GM23338 (cell line): ENCODE measurements at regions not wholly inside any gene's neighbourhood (a gene's known extent, or its start where the extent isn't known, plus 50 kb on each side); places are given as distances from the start of the nearest gene placed in this dataset.

ENCODE experiments used
- ATAC-seq: fragments of 200-7000 bp; cut with Tn5 transposase; 3 replicates; pipeline ENCODE4 v1.9.1; 2020
- DNase-seq: peaks from one replicate; pipeline ENCODE4 v3.0.0-alpha.2; 2015; ENCODE audit warnings: low spot score
- H2AFZ ChIP-seq: fragments of 200-600 bp; sonication (generic); 2 replicates; pipeline ENCODE4 v1.8.0; 2016; ENCODE audit warnings: antibody characterized with exemption, mild to moderate bottlenecking, moderate library complexity
- H3F3A ChIP-seq: fragments of 200-600 bp; sonication (generic); replicated peaks from 2 replicates; pipeline ENCODE4 v1.8.0; 2017; ENCODE audit warnings: antibody characterized with exemption, mixed run types, low read depth
- H3K27ac ChIP-seq: fragments of 200-600 bp; sonication (generic); 2 replicates; pipeline ENCODE4 v1.6.1; 2016; ENCODE audit warnings: low read depth
- H3K27me3 ChIP-seq: fragments of 200-600 bp; sonication (generic); 2 replicates; pipeline ENCODE4 v1.8.0; 2016; ENCODE audit warnings: mild to moderate bottlenecking, mixed run types, moderate library complexity; ENCODE audit not compliant: insufficient read depth
- H3K36me3 ChIP-seq: fragments of 200-600 bp; sonication (generic); 2 replicates; pipeline ENCODE4 v1.8.0; 2016; ENCODE audit warnings: mild to moderate bottlenecking; ENCODE audit not compliant: insufficient read depth
- H3K4me1 ChIP-seq: fragments of 200-600 bp; sonication (generic); 2 replicates; pipeline ENCODE4 v1.8.0; 2016; ENCODE audit warnings: mild to moderate bottlenecking, moderate library complexity; ENCODE audit not compliant: insufficient read depth
- H3K4me2 ChIP-seq: fragments of 200-600 bp; sonication (generic); 2 replicates; pipeline ENCODE4 v1.7.1; 2017; ENCODE audit warnings: mixed run types
- H3K4me3 ChIP-seq: fragments of 200-600 bp; sonication (generic); 2 replicates; pipeline ENCODE4 v1.6.1; 2016; ENCODE audit warnings: mixed run types
- H3K79me2 ChIP-seq: fragments of 200-600 bp; sonication (generic); replicated peaks from 2 replicates; pipeline ENCODE4 v1.8.0; 2017; ENCODE audit warnings: mild to moderate bottlenecking; ENCODE audit not compliant: insufficient read depth
- H3K9me2 ChIP-seq: fragments of 200-600 bp; sonication (generic); 2 replicates; pipeline ENCODE4 v1.8.0; 2017; ENCODE audit not compliant: insufficient read depth
- H4K20me1 ChIP-seq: fragments of 200-600 bp; sonication (generic); replicated peaks from 2 replicates; pipeline ENCODE4 v1.8.0; 2017; ENCODE audit warnings: mild to moderate bottlenecking; ENCODE audit not compliant: insufficient read depth
- H3K27ac Mint-ChIP-seq: 2 replicates; pipeline ENCODE4 v1.8.0; 2020; ENCODE audit warnings: inconsistent platforms, mild to moderate bottlenecking, moderate library complexity, mixed read lengths
- H3K27me3 Mint-ChIP-seq: 3 replicates; pipeline ENCODE4 v1.8.0; 2022; ENCODE audit warnings: low read depth, mild to moderate bottlenecking, moderate library complexity, mixed read lengths, inconsistent platforms; ENCODE audit not compliant: insufficient read depth, poor library complexity
- H3K36me3 Mint-ChIP-seq: 3 replicates; pipeline ENCODE4 v1.8.0; 2021; ENCODE audit warnings: low read depth, mild to moderate bottlenecking, inconsistent platforms, moderate library complexity, mixed read lengths
- H3K4me1 Mint-ChIP-seq: 3 replicates; pipeline ENCODE4 v1.8.0; 2020; ENCODE audit warnings: mild to moderate bottlenecking, inconsistent platforms, mixed read lengths
- H3K4me3 Mint-ChIP-seq: 3 replicates; pipeline ENCODE4 v1.8.0; 2021; ENCODE audit warnings: moderate library complexity, mild to moderate bottlenecking, inconsistent platforms, mixed read lengths
- H3K9me3 Mint-ChIP-seq: 3 replicates; pipeline ENCODE4 v1.8.0; 2020; ENCODE audit warnings: moderate library complexity, mild to moderate bottlenecking, inconsistent platforms, mixed read lengths
- CREB1 ChIP-seq: fragments of 250-450 bp; sonication (Bioruptor Pico); IDR thresholded peaks from 2 replicates; pipeline ENCODE4 v1.5.0; 2020; ENCODE audit warnings: low read depth, mild to moderate bottlenecking, moderate library complexity
- EZH2 ChIP-seq: fragments of 200-600 bp; sonication (generic); IDR thresholded peaks from one replicate; pipeline ENCODE4 v1.8.0; 2017; ENCODE audit warnings: antibody characterized with exemption, mild to moderate bottlenecking, low read depth; ENCODE audit not compliant: unreplicated experiment
- EZH2phosphoT487 ChIP-seq: fragments of 200-600 bp; sonication (generic); IDR thresholded peaks from one replicate; pipeline ENCODE4 v1.8.1; 2018; ENCODE audit warnings: antibody characterized with exemption; ENCODE audit not compliant: unreplicated experiment
- POLR2AphosphoS5 ChIP-seq: IDR thresholded peaks from 2 replicates; pipeline ENCODE4 v1.6.1; 2016; ENCODE audit warnings: antibody characterized with exemption, low read depth
- STAT1 ChIP-seq: IDR thresholded peaks from one replicate; pipeline ENCODE4 v1.6.1; 2016; ENCODE audit warnings: antibody characterized with exemption; ENCODE audit not compliant: unreplicated experiment
- ZNF114 ChIP-seq: fragments of 250-450 bp; sonication (Bioruptor Pico); IDR thresholded peaks from 2 replicates; pipeline ENCODE4 v1.5.0; 2020; ENCODE audit warnings: mild to moderate bottlenecking, moderate library complexity
- ZNF331 ChIP-seq: fragments of 250-450 bp; sonication (Bioruptor Pico); IDR thresholded peaks from 2 replicates; pipeline ENCODE4 v1.5.0; 2020; ENCODE audit warnings: low read depth, mild to moderate bottlenecking, moderate library complexity
- TF ChIP-seq, protein P1 (sequence below): IDR thresholded peaks from one replicate; pipeline ENCODE4 v1.6.1; 2018; ENCODE audit warnings: antibody characterized with exemption; ENCODE audit not compliant: unreplicated experiment
- TF ChIP-seq, protein P2 (sequence below): IDR thresholded peaks from 2 replicates; pipeline ENCODE4 v1.6.1; 2016; ENCODE audit warnings: antibody characterized with exemption
- TF ChIP-seq, protein P3 (sequence below), 2 experiments: fragments of 200-600 bp in 1 of 2; sonication (generic) in 1 of 2; conservative IDR thresholded peaks; 2 replicates each; pipeline versions ENCODE4 v1.5.1 to v1.6.1; 2016 to 2017; ENCODE audit warnings: antibody characterized with exemption in 2 of 2, low read depth in 2 of 2, mild to moderate bottlenecking in 2 of 2, moderate library complexity in 1 of 2

DNA sequence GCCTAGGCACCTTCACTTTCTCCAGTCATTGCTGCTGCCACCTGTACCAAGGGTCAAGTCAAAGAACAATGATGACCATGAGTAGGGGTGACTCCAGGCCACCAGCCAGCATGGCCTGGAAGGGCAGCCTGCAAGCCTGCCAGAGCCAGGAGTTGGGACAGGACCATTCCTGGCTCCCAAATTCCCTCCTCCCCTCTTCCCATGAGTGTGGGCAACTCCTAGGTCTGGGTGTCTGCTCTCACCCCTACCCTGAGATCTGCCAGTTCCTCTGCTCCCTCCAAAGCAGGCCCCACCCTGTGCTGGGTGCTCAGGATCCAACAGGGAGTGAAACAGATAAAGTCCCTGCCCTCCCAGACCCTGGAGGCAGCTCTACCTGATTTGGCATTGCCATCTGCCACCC, 125.8 kb upstream of the NANOS1 start (continued):
- no peak for TF ChIP-seq EZH2

DNA sequence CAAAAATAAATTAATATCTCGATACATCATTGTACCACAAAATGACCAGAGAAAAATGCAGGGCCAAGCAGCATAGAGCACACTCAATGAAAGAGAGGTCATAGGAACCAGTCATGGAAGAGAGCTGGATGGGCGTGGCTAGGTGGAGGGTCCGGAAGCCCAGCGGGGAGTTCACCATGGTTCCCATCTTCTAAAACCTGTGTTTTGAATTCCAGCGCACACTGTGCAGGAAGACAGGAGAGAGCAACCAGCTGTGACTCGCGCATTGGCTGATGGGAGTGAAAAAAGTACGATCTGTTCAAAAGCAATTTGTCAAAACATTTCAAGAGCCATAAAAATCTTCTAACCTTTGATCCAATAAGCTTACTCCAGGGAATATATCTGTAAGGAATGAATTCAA, 125.2 kb upstream of the NANOS1 start:
- no peak for TF ChIP-seq CREB1
- TF ChIP-seq, protein P1, sequence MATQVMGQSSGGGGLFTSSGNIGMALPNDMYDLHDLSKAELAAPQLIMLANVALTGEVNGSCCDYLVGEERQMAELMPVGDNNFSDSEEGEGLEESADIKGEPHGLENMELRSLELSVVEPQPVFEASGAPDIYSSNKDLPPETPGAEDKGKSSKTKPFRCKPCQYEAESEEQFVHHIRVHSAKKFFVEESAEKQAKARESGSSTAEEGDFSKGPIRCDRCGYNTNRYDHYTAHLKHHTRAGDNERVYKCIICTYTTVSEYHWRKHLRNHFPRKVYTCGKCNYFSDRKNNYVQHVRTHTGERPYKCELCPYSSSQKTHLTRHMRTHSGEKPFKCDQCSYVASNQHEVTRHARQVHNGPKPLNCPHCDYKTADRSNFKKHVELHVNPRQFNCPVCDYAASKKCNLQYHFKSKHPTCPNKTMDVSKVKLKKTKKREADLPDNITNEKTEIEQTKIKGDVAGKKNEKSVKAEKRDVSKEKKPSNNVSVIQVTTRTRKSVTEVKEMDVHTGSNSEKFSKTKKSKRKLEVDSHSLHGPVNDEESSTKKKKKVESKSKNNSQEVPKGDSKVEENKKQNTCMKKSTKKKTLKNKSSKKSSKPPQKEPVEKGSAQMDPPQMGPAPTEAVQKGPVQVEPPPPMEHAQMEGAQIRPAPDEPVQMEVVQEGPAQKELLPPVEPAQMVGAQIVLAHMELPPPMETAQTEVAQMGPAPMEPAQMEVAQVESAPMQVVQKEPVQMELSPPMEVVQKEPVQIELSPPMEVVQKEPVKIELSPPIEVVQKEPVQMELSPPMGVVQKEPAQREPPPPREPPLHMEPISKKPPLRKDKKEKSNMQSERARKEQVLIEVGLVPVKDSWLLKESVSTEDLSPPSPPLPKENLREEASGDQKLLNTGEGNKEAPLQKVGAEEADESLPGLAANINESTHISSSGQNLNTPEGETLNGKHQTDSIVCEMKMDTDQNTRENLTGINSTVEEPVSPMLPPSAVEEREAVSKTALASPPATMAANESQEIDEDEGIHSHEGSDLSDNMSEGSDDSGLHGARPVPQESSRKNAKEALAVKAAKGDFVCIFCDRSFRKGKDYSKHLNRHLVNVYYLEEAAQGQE = no peak
- TF ChIP-seq ZNF331 (CRISPR knock-in tag) = no peak
- no peak for TF ChIP-seq EZH2
- TF ChIP-seq, protein P2, sequence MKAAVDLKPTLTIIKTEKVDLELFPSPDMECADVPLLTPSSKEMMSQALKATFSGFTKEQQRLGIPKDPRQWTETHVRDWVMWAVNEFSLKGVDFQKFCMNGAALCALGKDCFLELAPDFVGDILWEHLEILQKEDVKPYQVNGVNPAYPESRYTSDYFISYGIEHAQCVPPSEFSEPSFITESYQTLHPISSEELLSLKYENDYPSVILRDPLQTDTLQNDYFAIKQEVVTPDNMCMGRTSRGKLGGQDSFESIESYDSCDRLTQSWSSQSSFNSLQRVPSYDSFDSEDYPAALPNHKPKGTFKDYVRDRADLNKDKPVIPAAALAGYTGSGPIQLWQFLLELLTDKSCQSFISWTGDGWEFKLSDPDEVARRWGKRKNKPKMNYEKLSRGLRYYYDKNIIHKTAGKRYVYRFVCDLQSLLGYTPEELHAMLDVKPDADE = no peak
- no peak for TF ChIP-seq POLR2AphosphoS5
- no peak for TF ChIP-seq ZNF114
- no peak for TF ChIP-seq STAT1
- TF ChIP-seq EZH2phosphoT487 = no peak
- H3K36me3 ChIP-seq = no peaks in the 10 kb centered on the region
- no peaks in the 10 kb centered on the region; the same call in 2 of the 3 replicates for H3K9me3 Mint-ChIP-seq
- DNase-seq (no peak), ATAC-seq (no peak)
- H3K27ac ChIP-seq = no peak overlapping the region
- peaks cover 3% of the 10 kb centered on the region; the same call in 1 of the 3 replicates for H3K4me1 Mint-ChIP-seq
- no peak overlapping the region for H2AFZ ChIP-seq
- H3K27me3 Mint-ChIP-seq = peaks cover 6% of the 10 kb centered on the region
- H3K4me2 ChIP-seq = no peak overlapping the region
- H3K4me1 ChIP-seq = no peaks in the 10 kb centered on the region
- no peak overlapping the region for H3K27ac Mint-ChIP-seq
- no peaks in the 10 kb centered on the region for H3K9me2 ChIP-seq
- H3K4me3 Mint-ChIP-seq = no peak overlapping the region
- H3K4me3 ChIP-seq = no peak overlapping the region
- no peaks in the 10 kb centered on the region for H4K20me1 ChIP-seq
- no peaks in the 10 kb centered on the region for H3K79me2 ChIP-seq
- H3F3A ChIP-seq = no peaks in the 10 kb centered on the region
- no peaks in the 10 kb centered on the region for H3K27me3 ChIP-seq
- no peaks in the 10 kb centered on the region for H3K36me3 Mint-ChIP-seq

DNA sequence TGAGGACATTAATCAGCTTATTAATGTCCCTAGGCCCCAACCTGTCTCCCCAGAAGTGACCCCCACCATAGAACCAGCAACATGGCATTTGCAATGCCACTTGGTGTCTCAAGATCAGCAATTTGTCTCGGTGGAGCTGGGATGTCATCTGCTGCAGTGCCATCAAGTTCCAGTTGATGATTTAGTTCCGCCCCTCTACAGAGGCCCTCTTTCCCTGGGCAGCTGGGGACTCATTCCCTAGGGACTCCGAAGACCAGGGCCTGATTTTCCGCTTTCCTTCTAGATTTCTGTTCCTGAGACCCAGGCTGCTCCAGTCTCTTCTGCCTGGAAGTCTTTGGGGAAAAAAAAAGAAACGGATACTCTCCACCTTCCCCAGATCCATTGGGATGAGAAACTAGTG, 122.5 kb upstream of the NANOS1 start:
- Mint-ChIP-seq H3K36me3 (no peaks in the 10 kb centered on the region), H3K4me1 (peaks cover 3% of the 10 kb centered on the region; the same call in 1 of the 3 replicates), H3K9me3 (no peaks in the 10 kb centered on the region; the same call in 2 of the 3 replicates), H3K4me3 (no peak overlapping the region), H3K27ac (no peak overlapping the region), H3K27me3 (peaks cover 6% of the 10 kb centered on the region)
- H2AFZ ChIP-seq = no peak overlapping the region
- H3K27ac ChIP-seq = no peak overlapping the region
- no peaks in the 10 kb centered on the region for H3K4me1 ChIP-seq
- no peaks in the 10 kb centered on the region for H3K27me3 ChIP-seq
- no peaks in the 10 kb centered on the region for H3K79me2 ChIP-seq
- 0 out of 2 replicates have a peak, but pooled peaks cover 6% of the 10 kb centered on the region for H3K9me2 ChIP-seq
- no peaks in the 10 kb centered on the region for H3F3A ChIP-seq
- DNase-seq (no peak), ATAC-seq (no peak)
- no peaks in the 10 kb centered on the region for H4K20me1 ChIP-seq
- H3K4me3 ChIP-seq = no peak overlapping the region
- H3K36me3 ChIP-seq = no peaks in the 10 kb centered on the region
- H3K4me2 ChIP-seq = no peak overlapping the region
- no peak for TF ChIP-seq POLR2AphosphoS5
- no peak for TF ChIP-seq CREB1
- no peak for TF ChIP-seq STAT1
- TF ChIP-seq EZH2 = no peak
- TF ChIP-seq, protein P3, sequence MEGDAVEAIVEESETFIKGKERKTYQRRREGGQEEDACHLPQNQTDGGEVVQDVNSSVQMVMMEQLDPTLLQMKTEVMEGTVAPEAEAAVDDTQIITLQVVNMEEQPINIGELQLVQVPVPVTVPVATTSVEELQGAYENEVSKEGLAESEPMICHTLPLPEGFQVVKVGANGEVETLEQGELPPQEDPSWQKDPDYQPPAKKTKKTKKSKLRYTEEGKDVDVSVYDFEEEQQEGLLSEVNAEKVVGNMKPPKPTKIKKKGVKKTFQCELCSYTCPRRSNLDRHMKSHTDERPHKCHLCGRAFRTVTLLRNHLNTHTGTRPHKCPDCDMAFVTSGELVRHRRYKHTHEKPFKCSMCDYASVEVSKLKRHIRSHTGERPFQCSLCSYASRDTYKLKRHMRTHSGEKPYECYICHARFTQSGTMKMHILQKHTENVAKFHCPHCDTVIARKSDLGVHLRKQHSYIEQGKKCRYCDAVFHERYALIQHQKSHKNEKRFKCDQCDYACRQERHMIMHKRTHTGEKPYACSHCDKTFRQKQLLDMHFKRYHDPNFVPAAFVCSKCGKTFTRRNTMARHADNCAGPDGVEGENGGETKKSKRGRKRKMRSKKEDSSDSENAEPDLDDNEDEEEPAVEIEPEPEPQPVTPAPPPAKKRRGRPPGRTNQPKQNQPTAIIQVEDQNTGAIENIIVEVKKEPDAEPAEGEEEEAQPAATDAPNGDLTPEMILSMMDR (conservative IDR thresholded peaks at IDR 0.05; ENCODE audit: low read depth in 2 of 2) = no peak
